Heart right ventricle (tissue), 16 donors: ENCODE measurements at regions not wholly inside any gene's neighbourhood (a gene's known extent, or its start where the extent isn't known, plus 50 kb on each side); places are given as distances from the start of the nearest gene placed in this dataset.

Experiments used
- ATAC-seq, 8 donors: fragments of 200-7000 bp; cut with Tn5 transposase; one replicate each; pipeline ENCODE4 v1.9.1; 2020; ENCODE audit warnings: mild to moderate bottlenecking in 8 of 8, moderate library complexity in 8 of 8, moderate number of reproducible peaks in 1 of 8
- DNase-seq, 2 donors: peaks; one replicate each; pipeline ENCODE4 v3.0.0-alpha.2; 2020
- H3K27ac ChIP-seq, 10 donors: fragments of 200-600 bp; sonication (generic) in 2 of 10; one replicate each; pipeline versions ENCODE4 v1.5.0 to v1.8.0; 2020 to 2022; ENCODE audit warnings: mild to moderate bottlenecking in 3 of 10
- H3K27me3 ChIP-seq, 7 donors: fragments of 200-600 bp; one replicate each; pipeline ENCODE4 v1.8.0; 2021 to 2022; ENCODE audit warnings: mild to moderate bottlenecking in 2 of 7
- H3K36me3 ChIP-seq, 9 donors: fragments of 200-600 bp; sonication (generic) in 1 of 9; one replicate each; pipeline versions ENCODE4 v1.5.0 to v1.8.0; 2020 to 2022; ENCODE audit warnings: mild to moderate bottlenecking in 2 of 9
- H3K4me1 ChIP-seq, 9 donors: fragments of 200-600 bp; sonication (generic) in 1 of 9; one replicate each; pipeline versions ENCODE4 v1.5.0 to v1.8.0; 2020 to 2022; ENCODE audit warnings: mild to moderate bottlenecking in 4 of 9
- H3K4me3 ChIP-seq, 10 donors: fragments of 200-600 bp; sonication (generic) in 2 of 10; one replicate each; pipeline versions ENCODE4 v1.5.0 to v1.8.0; 2020 to 2022; ENCODE audit warnings: mild to moderate bottlenecking in 7 of 10, moderate library complexity in 2 of 10
- H3K9me3 ChIP-seq, 11 donors: fragments of 200-600 bp in 10 of 11; sonication (generic) in 2 of 11; one replicate each; pipeline versions ENCODE4 v1.5.0 to v1.8.0; 2013 to 2022; ENCODE audit warnings: mild to moderate bottlenecking in 2 of 11, control low read depth in 1 of 11, moderate library complexity in 1 of 11
- WGBS, 2 donors: extraction: QIAGEN DNeasy Blood & Tissue Kit; methylation state at CpG; one replicate each; pipeline ENCODE4 v1.1.7; 2013; ENCODE audit warnings: inconsistent platforms in 1 of 2; 5-methylcytosine and 5-hydroxymethylcytosine counted together
- intact Hi-C, 10 donors: fragments of 100-400 bp; cut with DNase I; formaldehyde crosslinking; loops; one replicate each; pipeline versions ENCODE4 v1.11.1 to v1.14.2; 2022
- TF ChIP-seq, protein P1 (sequence below), 9 donors: fragments of 200-600 bp; sonication (generic) in 2 of 9; IDR thresholded peaks; one replicate each; pipeline versions ENCODE4 v1.5.0 to v1.8.0; 2021 to 2022; ENCODE audit warnings: antibody characterized with exemption in 9 of 9, mild to moderate bottlenecking in 5 of 9, moderate library complexity in 1 of 9
- donor health status: Arrhythmogenic right ventricular cardiomyopathy.
- donor health status: ischemic (EF 13 %, LVEDD 7.1; RV severe dilation, severe dysfunction).
- donor health status: healthy with polysubstance abuse.
- donor health status: DM: no; HTN: yes; CAD: no.
- donor health status: DM: no; HTN: no; CAD: no.
- donor health status: ischemic (EF 25% LVEDD 6.9; RV normal size, moderate dysfunction).
- donor health status: ischemic (EF 25% LVEDD 5.7; RV mildly dilated, moderate dysfunction).
- donor health status: healthy.
- donor health status: DM: yes; HTN: yes; CAD: no.
- donor health status: Ischemic cardiomyopathy.
- donor health status: ischemic (EF 35%, LVEDD 5.7; RV mildly dilated, moderate dysfunction).
- donor health status: nonischemic (EF 11% LVEDD 7.7; RV severe dilation, severe dysfunction).
- donor health status: DM: yes; HTN: yes; CAD: no.
- donor health status: PGD.
- donor health status: ischemic (EF 29% LVEDD 5.4; RV normal size, mild dysfunction).
- donor health status: nonischemic (EF 23%, LVEDD 6.1; RV moderate dilation, normal function).

DNA sequence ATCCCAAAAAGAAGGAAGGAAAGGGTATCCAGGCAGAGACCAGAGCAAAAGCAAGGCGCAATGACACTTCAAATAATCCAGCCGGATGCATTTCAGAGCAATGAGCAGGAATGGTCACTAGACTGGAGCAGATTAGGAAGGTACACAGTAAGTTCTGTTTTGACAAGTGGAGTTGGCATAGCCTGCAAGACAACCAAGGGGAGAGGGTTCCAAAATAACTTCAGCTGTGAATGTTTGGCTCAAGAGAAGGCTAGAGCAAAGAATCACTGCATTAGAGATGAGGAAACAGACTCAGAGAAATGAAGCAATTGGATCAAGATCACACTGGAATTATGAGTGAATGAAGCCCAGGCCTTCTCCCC is 90.0 kb upstream of the EGFL6 start:
- intact Hi-C loops, result loop anchor here in 2 of 10 donors (10.0 kb wide), 2 partner anchors 115 to 375 kb away; no protein-coding TSS in a partner anchor
- TF ChIP-seq, protein P1, sequence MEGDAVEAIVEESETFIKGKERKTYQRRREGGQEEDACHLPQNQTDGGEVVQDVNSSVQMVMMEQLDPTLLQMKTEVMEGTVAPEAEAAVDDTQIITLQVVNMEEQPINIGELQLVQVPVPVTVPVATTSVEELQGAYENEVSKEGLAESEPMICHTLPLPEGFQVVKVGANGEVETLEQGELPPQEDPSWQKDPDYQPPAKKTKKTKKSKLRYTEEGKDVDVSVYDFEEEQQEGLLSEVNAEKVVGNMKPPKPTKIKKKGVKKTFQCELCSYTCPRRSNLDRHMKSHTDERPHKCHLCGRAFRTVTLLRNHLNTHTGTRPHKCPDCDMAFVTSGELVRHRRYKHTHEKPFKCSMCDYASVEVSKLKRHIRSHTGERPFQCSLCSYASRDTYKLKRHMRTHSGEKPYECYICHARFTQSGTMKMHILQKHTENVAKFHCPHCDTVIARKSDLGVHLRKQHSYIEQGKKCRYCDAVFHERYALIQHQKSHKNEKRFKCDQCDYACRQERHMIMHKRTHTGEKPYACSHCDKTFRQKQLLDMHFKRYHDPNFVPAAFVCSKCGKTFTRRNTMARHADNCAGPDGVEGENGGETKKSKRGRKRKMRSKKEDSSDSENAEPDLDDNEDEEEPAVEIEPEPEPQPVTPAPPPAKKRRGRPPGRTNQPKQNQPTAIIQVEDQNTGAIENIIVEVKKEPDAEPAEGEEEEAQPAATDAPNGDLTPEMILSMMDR (IDR thresholded peaks at IDR 0.05), result no peak
- peaks cover 0 to 11% (median 0%) of the 10 kb centered on the region in 9 donors for H3K4me1 ChIP-seq
- no peak overlapping the region for H3K4me3 ChIP-seq
- WGBS, 2 donors, result 66 to 69% methylated on average over 2 of the region's 2 CpGs
- no peaks in the 10 kb centered on the region for H3K36me3 ChIP-seq
- no peaks in the 10 kb centered on the region for H3K9me3 ChIP-seq
- peaks cover 0 to 63% (median 0%) of the 10 kb centered on the region in 7 donors for H3K27me3 ChIP-seq
- DNase-seq, result no peak
- peak in 7 of 8 donors; percentile 58 to 88 (median 82) for ATAC-seq
- H3K27ac ChIP-seq, result peak overlapping the region in 5 of 10 donors; percentile 54 to 62 (median 58)

DNA sequence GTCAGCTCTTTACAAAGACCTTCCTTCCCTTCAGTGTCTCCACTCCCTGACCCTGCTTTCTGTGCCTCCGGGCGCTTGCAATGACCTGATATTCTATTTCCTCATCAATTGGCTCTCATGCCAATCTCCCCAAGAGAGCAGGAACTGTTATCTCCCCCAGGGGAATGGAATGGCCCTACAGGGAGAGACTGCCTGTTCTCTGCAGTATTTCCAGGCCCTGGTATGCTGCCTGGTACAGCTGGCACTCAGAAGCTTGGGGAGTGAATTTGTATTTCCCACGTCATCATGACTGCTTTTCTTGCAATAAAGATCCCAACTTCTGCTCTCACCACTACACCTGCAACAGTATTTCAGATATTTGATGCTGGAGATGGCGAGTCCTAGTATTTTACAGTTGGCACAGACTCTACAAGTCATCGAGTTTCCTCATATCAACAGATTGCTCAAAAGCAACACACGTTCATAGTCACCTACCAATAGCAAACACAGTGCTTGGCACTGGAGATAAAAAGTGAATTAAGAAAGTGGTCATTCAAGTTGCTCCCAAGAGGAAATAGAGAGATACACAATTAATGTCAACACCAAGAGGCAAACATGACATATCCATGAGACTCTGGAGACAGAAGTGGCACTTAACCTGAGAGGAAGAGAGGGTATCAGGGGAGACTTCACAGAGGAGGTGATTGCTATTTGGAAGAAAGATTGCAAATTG is 90.5 kb upstream of the EGFL6 start:
- Histone ChIP-seq H3K27me3 (peaks cover 0 to 58% (median 0%) of the 10 kb centered on the region in 7 donors), H3K4me1 (peaks cover 0 to 14% (median 0%) of the 10 kb centered on the region in 9 donors), H3K27ac (peak overlapping the region in 5 of 10 donors; percentile 54 to 62 (median 58)), H3K4me3 (no peak overlapping the region), H3K9me3 (no peaks in the 10 kb centered on the region), H3K36me3 (no peaks in the 10 kb centered on the region)
- DNase-seq (no peak), ATAC-seq (peak; percentile 45 to 93 (median 84))
- intact Hi-C loops, result loop anchor here in 2 of 10 donors (10.0 kb wide), 2 partner anchors 114 to 374 kb away; no protein-coding TSS in a partner anchor
- 49 to 53% methylated on average over 5 to 6 of the region's 6 CpGs for WGBS, 2 donors
- TF ChIP-seq, protein P1 (IDR thresholded peaks at IDR 0.05), result no peak

DNA sequence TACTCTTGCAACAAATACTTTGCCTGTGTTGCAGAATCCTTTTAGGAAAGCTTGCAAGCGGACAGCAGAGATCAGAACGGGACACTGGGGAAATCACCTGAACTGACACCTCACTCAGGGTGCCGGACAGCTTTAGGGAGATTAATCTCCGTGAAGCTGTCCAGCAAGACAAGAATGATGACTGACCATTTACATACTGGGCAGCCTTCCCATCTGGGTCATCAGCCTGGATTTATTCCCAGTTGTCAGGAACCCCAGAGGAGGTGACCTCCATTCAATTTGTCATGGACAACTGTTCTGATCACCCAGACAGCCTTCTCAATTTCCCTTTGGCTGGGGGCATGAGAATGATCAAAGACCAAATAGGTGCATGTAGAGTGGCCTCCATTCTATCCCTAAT is 93.0 kb upstream of the EGFL6 start:
- 81 to 83% methylated on average over 4 of the region's 4 CpGs for WGBS, 2 donors
- TF ChIP-seq, protein P1 (IDR thresholded peaks at IDR 0.05), result no peak
- intact Hi-C loops, result loop anchor here in 2 of 10 donors (10.0 kb wide), 2 partner anchors 112 to 372 kb away; no protein-coding TSS in a partner anchor

DNA sequence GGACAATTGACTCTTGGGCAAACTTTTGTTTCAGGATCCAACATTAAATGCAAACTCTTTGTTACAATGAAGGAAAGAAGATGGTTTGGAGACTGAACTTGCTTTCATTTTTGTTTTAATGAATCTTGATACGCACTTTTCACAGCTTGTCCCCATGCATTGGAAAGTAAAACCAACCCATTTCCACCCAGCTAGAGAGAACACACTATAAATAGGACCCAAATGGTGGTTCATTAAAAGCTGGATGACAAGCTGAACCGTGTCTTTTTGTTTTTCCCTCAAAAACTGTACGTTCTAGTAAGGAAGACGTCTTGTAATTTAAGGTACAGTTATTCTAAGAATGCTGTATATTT is 95.3 kb upstream of the EGFL6 start:
- intact Hi-C loops, result loop anchor here in 2 of 10 donors (5.0 to 10.0 kb wide), 3 partner anchors 109 to 369 kb away; no protein-coding TSS in a partner anchor
- peak in 3 of 8 donors; percentile 18 to 51 (median 25) for ATAC-seq

More for the DNA sequence above, 93.0 kb upstream of the EGFL6 start:
- H3K27ac ChIP-seq, result no peak overlapping the region
- peaks cover 0 to 27% (median 3%) of the 10 kb centered on the region in 9 donors for H3K4me1 ChIP-seq
- peaks cover 0 to 69% (median 0%) of the 10 kb centered on the region in 7 donors for H3K27me3 ChIP-seq
- no peaks in the 10 kb centered on the region for H3K36me3 ChIP-seq
- H3K4me3 ChIP-seq, result no peak overlapping the region
- ATAC-seq (no peak), DNase-seq (no peak)
- no peaks in the 10 kb centered on the region for H3K9me3 ChIP-seq

More for the DNA sequence above, 95.3 kb upstream of the EGFL6 start:
- H3K27me3 ChIP-seq, result peaks cover 0 to 57% (median 0%) of the 10 kb centered on the region in 7 donors
- no peaks in the 10 kb centered on the region for H3K36me3 ChIP-seq
- H3K4me3 ChIP-seq, result peak overlapping the region in 3 of 10 donors; percentile 0 to 29 (median 6)
- no peak for DNase-seq
- H3K4me1 ChIP-seq, result peaks cover 0 to 32% (median 3%) of the 10 kb centered on the region in 9 donors
- 58 to 75% methylated on average over 4 of the region's 4 CpGs for WGBS, 2 donors
- no peaks in the 10 kb centered on the region for H3K9me3 ChIP-seq
- peak overlapping the region; percentile 41 to 88 (median 67) for H3K27ac ChIP-seq
- TF ChIP-seq, protein P1 (IDR thresholded peaks at IDR 0.05), result no peak
